GM12874 (cell line): ENCODE measurements at regions not wholly inside any gene's neighbourhood (a gene's known extent, or its start where the extent isn't known, plus 50 kb on each side); places are given as distances from the start of the nearest gene placed in this dataset.

Source experiments
- CTCF ChIP-seq: IDR thresholded peaks from 2 replicates; pipeline ENCODE4 v1.5.1; 2011; ENCODE audit warnings: low read depth, mild to moderate bottlenecking, control low read depth, low read length, moderate library complexity; ENCODE audit not compliant: insufficient read depth

GRCh38 chr2:192604295-192604694 is 409.6 kb upstream of the TMEFF2 start:
- TF ChIP-seq CTCF, result no peak

GRCh38 chr2:192593561-192593960 is 398.8 kb upstream of the TMEFF2 start:
- no peak for TF ChIP-seq CTCF

GRCh38 chr2:192591617-192592016 is 396.9 kb upstream of the TMEFF2 start:
- no peak for TF ChIP-seq CTCF

- no peak for TF ChIP-seq CTCF
Measured at GRCh38 chr2:192585418-192585817, 390.7 kb upstream of the TMEFF2 start.

- TF ChIP-seq CTCF, result no peak
Measured at GRCh38 chr2:192584976-192585375, 390.2 kb upstream of the TMEFF2 start.

GRCh38 chr2:192579965-192580700 is 385.4 kb upstream of the TMEFF2 start:
- no peak for TF ChIP-seq CTCF

GRCh38 chr2:192578780-192579179 is 384.0 kb upstream of the TMEFF2 start:
- no peak for TF ChIP-seq CTCF
